GM21367 (cell line): ENCODE measurements at regions not wholly inside any gene's neighbourhood (a gene's known extent, or its start where the extent isn't known, plus 50 kb on each side); places are given as distances from the start of the nearest gene placed in this dataset.

Source experiments
- ATAC-seq: cut with Tn5 transposase; IDR thresholded peaks from one replicate; pipeline ENCODE4 v1.9.1; 2021; ENCODE audit not compliant: unreplicated experiment

GRCh38 chr6:169959136-169960002 lies 207.9 kb downstream of the ERMARD start:
- ATAC-seq = peak; percentile 75

- ATAC-seq = no peak
Measured at GRCh38 chr6:169958510-169958909, 207.1 kb downstream of the ERMARD start.

- no peak for ATAC-seq
Measured at GRCh38 chr6:169957351-169957963, 206.0 kb downstream of the ERMARD start.

GRCh38 chr6:169956580-169956979 lies 205.2 kb downstream of the ERMARD start:
- ATAC-seq = no peak

- ATAC-seq = no peak
Measured at GRCh38 chr6:169955731-169956437, 204.5 kb downstream of the ERMARD start.

- ATAC-seq = no peak
Measured at GRCh38 chr6:169954977-169955376, 203.6 kb downstream of the ERMARD start.

- ATAC-seq = no peak
Measured at GRCh38 chr6:169953686-169954085, 202.3 kb downstream of the ERMARD start.

GRCh38 chr6:169950558-169950957 lies 199.1 kb downstream of the ERMARD start:
- no peak for ATAC-seq

GRCh38 chr6:169949511-169950097 lies 198.2 kb downstream of the ERMARD start:
- no peak for ATAC-seq

- no peak for ATAC-seq
Measured at GRCh38 chr6:169946971-169947370, 195.5 kb downstream of the ERMARD start.

GRCh38 chr6:169945117-169945516 lies 193.7 kb downstream of the ERMARD start:
- ATAC-seq = no peak

- no peak for ATAC-seq
Measured at GRCh38 chr6:169944415-169944814, 193.0 kb downstream of the ERMARD start.

- ATAC-seq = no peak
Measured at GRCh38 chr6:169944061-169944337, 192.6 kb downstream of the ERMARD start.

GRCh38 chr6:169943241-169944060 lies 192.0 kb downstream of the ERMARD start:
- no peak for ATAC-seq

- ATAC-seq = no peak
Measured at GRCh38 chr6:169942173-169942572, 190.8 kb downstream of the ERMARD start.

- no peak for ATAC-seq
Measured at GRCh38 chr6:169940481-169941271, 189.3 kb downstream of the ERMARD start.

- no peak for ATAC-seq
Measured at GRCh38 chr6:169939554-169940164, 188.2 kb downstream of the ERMARD start.

GRCh38 chr6:169938731-169939130 lies 187.3 kb downstream of the ERMARD start:
- no peak for ATAC-seq

- no peak for ATAC-seq
Measured at GRCh38 chr6:169938262-169938701, 186.9 kb downstream of the ERMARD start.
